SHP77 (cell line): ENCODE measurements at regions not wholly inside any gene's neighbourhood (a gene's known extent, or its start where the extent isn't known, plus 50 kb on each side); places are given as distances from the start of the nearest gene placed in this dataset.
"Not testable (repeated sequence)": the region's sequence is repeated elsewhere in the genome, so short reads cannot be mapped to it uniquely, and the experiment has no call there.

Experiments
- DNase-seq, 2 experiments: peaks; one replicate each; lab custom pipeline; 2025; lab: John Stamatoyannopoulos, UW

DNA sequence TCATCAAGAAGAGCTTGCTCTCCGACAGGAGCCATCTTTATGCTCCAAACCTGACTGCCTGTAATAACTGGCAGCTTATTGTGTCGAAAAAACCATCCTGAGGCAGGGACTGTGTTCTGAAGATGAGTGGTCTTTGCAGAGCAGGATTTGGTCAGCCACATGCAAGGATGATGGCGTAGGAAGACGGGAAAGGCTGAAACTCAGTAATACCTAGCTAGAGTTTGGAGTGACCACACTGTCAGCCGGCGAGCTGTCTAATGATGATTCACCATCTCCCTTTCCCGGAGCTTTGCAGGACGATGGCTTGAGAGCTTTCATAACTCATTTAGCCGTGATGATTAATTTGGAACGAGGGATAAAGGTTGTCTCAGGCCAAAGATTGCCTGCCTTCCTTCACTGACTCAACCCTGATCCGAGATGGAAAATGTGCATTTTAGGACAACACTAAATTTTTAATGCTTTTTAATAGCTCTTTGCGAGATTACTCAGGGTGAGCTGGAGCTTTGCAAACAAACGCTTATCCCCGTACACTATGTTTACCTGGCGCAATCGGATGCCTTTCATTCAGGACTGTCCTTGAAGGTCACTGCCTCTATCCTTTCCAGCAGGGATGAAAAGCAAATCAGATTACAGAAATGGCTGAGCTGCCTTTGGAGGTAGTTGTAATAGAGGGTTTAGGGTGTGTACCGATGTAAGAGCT lies 288.5 kb downstream of the ASMT start:
- peak in 1 of 2 experiments; percentile 5 for DNase-seq

DNA sequence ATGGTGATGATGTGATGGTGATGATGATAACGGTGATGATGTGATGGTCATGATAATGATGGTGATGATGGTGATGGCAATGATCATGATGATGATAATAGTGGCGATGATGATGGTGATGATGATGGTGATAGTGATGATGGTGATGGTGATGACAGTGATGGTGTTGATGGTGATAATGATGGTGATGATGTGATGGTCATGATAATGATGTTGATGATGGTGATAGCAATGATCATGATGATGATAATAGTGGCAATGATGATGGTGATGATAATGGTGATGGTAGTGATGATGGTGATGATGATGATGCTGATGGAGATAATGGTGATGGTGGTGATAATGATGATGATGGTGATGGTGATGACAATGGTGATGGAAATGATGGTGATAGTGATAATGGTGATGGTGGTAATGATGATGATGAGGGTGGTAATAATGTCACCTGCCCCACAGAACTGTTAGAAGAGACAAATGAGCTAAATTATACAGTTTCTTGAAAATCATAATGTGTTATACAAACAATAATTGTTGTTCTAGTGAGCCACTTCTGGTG lies 289.9 kb downstream of the ASMT start:
- no peak for DNase-seq

DNA sequence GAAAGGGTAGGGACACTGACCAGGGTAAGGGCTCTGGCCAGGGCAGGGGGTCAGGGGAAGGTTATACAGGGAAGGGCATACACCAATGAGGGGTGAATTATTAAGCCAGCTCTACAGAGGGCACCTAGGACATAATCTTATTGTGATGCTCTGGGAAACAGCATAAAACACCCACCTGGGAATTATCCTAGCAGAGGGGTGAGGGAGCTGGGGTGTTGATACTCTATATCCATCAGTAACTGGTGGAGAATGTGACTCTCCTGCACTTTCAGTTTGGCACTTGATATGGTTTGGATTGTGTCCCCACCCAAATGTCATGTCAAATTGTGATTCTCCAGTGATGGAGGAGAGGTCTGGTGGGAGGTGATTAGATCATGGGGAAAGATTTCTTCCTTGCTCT lies 291.2 kb downstream of the ASMT start:
- no peak for DNase-seq

DNA sequence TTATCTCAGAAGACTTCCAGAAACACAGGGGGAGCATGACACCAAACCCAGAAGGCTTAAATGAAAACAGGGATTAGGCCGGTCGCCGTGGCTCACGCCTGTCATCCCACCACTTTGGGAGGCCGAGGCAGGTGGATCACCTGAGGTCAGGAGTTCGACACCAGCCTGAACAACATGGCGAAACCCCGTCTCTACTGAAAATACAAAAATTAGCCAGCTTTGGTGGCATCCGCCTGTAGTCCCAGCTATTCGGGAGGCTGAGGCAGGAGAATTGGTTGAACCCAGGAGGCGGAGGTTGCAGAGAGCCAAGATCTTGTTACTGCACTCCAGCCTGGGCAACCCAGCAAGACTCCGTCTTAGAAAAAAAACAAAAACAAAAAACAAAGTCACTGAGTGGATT lies 294.1 kb downstream of the ASMT start:
- DNase-seq = not testable (repeated sequence)

DNA sequence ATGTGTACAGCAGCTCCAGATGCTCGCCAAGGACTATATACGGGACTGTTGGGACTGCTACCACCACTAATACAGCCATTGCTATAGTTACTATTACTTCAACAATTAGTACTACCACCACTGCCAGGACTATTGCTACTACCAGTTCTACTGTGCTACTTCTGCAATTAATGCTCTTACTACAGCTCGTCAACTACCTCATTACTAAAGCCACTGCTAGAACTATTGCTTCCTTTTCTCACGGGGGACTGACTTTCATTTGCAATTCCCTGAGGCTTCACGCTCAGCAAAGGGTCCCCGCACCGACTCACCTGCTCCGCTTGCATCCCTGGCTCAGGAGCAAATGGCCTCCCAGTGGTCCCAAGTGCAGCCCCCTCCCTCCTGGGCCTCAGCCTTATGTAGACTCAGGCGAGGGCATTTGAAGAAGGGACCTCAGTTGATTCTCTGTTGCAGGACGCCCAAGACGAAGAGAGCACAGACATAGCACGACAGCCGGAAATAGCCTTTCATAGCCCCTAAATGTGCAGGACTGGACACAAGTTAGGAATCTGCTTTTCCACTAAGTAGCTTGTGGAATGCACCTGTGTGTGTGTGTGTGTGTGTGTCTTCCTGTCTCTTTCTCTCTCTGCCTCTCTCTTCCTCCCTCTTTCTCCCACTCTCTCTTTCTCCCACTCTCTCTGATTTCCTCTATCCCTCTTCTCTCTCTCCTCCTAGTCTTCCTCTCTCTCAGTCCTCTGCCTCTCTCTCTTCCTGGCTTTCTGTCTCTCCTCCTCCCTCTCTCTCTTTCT lies 294.8 kb downstream of the ASMT start:
- DNase-seq = no peak

DNA sequence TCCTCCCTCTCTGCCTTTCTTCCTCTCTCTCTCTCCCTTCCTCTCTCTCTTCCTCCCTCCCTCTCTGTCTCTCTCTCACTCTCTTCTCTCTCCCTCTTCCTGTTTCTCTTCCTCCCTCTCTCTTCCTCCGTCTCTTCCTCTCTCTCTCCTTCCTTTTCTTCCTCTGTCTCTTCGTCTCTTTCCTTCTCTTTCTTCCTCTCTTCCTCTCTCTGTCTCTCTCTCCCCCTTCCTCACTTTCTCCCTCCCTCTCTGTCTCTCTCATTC lies 295.3 kb downstream of the ASMT start:
- DNase-seq = no peak

DNA sequence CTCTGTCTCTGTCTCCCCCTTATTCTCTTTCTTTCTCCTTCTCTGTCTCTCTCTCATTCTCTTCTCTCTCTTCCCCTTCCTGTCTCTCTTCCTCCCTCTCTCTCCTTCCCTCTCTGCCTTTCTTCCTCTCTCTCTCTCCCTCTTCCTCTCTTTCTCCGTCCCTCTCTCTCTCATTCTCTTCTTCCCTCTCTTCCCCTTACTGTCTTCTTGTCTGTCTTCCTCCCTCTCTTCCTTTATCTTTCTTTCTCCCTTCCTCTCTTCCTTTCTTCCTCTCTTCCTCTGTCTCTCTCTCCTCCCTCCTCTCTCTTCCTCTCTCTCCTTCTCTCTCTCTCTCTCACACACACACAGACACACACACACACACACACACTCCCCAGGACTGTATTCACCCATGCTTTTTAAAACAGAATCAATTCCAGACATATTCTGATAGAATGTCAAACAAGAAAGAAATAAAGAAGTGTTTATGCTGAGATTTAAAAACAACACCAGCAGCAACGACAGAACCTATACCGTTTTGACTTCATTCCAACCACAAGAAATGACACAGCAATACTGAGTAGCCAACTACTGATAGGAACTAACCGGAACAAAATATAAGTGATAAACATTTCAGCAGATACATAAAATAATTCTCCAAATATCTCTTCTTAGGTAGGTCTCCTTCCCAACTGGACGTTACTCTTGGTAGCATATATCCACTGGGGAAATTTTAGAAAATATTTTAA lies 296.7 kb downstream of the ASMT start:
- DNase-seq = no peak

DNA sequence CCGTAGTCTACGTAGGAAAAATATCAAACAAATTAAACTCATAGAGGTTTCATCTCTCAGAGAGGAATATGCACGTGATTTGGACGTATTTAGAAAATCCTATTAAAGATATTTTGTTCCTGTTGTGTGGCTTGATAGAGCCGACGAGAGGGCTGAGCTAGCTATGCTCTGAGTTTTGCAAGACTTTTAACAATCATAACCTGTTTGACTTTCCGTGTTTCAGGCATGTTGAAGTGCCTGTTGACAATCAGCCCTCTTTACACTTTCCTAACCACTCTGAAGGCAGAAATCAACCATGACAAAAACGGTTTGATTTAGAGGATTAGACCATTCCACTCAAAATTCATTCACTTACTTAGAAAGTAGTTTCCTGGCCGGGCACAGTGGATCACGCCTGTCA lies 297.3 kb downstream of the ASMT start:
- DNase-seq = no peak

DNA sequence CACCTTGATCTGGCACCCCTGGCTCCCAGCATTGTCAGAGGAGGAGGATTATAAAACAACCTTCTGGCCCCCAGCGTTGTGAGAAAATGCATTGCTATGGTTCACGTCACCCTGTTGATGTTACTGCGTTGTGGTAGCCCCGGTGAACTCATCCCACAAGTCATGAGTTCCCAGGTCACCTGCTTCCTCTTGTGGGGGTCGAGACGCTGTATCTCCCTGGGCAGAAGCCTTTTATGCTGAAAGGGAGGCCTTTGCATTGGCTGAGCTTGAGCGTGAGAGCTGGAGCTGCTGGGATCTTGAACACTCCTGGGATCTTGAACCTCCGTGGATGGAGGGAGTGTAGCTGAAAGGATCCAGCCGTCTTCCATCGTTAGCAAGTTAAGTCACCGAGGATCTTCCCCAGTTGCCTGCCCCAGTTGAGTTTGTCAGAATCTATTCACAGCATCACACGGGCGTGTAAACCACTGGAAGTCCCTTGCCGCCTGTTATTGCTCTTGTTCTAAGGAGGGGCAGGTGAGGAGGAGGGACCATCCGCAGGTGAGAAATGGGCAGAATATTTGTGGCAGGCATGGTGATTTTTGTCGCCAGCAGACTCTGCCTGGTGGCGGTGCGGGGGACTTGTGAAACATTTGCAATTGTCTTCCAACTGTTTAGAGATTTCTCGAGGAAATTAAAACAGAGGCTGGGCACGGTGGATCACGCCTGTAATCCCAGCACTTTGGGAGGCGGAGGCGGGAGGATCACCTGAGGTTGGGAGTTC lies 299.9 kb downstream of the ASMT start:
- DNase-seq = no peak

DNA sequence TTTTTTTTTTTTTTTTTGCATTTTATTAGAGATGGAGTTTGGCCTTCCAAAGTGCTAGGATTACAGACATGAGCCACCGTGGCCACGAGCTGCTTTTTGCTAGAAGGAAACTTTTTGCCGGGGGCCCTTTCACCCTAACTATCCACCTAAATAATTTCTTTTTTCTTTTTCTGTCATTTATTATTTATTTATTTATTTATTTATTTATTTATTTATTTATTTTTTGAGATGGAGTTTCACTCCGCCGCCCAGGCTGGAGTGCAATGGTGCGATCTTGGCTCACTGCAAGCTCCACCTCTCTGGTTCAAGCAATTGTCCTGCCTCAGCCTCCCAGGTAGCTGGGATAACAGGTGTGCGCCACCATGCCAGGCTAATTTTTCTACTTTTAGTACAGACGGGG lies 303.9 kb downstream of the ASMT start:
- DNase-seq = no peak

DNA sequence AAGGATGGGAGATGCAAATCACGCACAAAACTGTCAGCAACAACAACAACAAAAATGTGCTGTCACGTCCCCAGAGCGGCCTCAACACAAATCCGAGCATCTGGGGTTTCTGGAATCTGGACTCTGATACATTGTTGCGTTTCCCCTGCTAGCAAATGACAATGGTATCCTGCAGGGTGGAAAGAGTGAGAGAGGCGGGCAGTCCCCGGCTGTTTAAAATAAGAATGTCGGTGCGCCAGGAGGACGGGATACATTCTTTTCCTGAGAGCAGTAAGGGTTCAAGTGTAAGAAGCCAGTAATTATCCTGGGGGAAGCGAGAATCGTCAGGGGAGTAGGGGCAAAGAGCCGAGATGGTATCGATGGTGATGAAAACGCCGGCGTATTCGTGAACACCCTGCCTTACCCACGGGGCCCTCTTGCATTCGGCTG lies 310.2 kb downstream of the ASMT start:
- no peak for DNase-seq

DNA sequence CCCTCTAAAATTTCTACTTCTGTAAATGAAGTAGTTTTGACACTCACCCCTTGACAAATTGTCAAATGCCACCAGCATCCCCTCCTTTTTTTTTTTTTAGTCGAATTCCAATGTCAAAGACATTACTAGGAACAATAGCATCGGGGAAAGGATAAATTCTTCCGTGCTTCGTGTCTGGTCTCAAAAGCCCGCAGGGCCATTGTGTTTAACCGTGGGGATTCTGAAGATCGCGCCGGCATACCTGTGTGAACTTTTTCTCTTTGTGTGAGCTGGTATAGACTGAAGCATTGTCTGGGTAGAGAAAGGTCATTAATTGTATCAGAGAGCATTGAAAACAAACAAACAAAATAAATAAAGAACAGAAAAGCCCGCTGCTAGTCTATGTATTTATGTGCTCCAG lies 313.9 kb downstream of the ASMT start:
- DNase-seq = no peak

DNA sequence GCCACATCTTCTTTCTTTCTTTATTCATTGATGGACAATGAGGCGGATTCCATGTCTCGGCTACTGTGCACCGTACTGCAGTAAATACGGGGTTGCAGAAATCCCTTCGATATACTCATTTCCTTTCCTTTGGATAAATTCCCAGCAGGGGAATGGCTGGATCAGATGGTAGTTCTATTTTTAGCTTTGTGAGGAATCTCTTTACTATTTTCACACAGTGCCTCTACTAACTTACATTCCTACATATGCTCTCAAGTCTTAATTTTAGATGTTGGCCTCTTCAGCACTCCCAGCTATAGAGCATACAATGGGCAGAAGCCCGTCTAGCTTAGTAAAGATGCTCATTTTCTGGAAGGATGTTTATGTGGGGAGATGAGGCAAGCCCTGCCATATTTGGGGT lies 317.4 kb downstream of the ASMT start:
- no peak for DNase-seq

DNA sequence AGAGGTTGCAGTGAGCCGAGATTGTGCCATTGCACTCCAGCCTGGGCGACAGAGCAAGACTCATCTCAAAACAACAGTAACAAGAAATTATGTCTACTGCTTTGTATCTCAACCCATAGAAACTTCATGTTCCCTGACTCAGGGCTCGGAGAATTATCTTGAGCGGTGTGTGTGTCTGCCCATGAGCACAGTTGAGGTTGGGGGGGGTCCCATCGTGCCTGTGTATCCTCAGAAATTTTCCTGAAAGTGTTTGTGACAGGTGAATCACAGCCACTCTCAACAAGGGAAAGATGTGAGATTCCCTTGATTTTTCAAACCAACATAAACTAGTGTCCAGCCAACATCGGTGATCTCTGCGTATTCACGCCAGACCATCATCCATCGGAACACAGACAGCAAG lies 319.1 kb downstream of the ASMT start:
- no peak for DNase-seq

DNA sequence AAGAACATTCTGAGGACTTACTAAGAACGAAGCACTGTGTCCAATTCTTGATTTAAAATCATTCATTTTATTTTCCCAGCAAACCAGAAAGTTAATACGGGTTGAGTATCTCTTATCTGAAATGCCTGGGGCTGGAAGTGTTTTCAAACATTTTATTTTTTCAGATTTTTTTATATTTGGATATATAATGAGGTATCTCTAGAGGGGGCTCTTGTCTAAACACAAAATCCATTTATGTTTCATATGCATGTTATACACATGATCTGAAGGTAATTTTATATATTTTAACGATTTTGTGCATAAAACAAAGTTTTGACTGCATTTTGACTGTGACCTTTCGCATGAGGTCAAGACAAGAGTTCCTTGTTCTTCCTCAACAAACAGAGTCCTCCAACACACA lies 320.9 kb downstream of the ASMT start:
- DNase-seq = no peak

DNA sequence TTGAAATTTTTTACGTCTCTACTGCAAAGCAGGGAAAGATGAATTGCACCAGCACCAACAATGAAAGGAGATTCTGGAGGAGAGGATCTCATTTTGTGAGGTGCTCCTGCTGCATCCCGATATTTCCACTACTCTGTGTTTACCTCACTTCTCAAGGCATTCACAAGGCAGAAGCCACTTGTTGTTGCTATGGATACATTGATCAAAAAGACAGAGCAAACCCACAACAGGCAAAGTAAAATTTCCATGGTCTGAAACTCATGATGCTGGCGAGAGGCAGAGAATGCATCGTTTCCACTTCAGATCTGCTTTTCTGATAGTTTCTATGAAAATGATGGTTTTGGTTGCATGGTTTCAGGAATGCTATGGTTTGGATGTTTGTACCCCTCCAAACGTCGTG lies 323.3 kb downstream of the ASMT start:
- DNase-seq = no peak

DNA sequence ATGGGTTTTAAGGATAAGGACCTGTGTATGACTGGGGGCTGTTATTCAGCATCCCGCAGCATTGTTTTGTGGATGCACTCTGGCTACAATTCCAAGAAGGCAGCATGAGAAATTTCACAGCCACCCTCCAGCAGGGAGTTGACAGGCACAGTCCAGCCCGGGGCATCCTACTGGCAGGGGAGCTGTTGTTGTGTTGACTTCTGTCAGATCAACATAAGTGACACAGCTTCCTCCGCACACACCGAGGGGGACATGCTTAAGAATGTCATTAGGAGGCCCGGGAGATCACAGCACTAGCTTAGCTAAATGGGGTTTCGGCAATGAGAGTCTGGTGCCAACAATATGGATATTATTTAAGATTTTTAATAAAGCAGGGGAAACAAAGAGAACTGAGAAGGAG lies 326.5 kb downstream of the ASMT start:
- no peak for DNase-seq

DNA sequence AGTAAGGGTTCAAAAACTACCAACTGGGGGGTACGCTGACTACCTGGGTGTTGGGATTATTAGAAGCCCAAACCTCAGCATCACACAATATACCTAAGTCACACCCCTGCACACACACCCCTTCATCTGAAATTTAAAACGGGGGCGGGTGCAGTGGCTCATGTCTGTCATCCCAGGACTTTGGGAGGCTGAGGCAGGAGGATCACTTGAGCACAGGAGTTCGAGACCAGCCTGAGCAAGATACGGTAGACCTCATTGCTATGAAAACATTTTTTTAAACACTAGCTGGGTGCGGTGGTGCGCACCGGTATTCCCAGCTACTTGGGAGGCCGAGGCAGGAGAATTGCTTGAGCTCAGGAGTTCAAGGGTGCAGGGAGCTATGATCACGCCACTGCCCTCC lies 331.0 kb downstream of the ASMT start:
- DNase-seq = no peak

DNA sequence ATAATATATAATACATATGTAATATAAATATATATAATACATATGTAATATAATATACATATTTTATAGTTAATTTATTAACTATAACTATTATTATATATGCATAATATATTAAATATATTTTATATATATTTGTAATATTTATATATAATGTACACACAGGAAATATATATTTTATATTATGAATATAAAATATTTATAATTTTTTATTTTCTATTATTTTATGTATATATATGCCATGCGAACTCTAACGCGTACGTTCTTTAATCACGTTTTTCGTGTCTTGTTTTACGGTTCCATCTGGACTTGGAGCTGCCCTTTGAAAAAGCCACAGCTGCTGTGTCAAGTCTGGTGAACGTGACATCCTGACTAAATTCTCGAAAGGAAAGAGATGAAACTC lies 332.1 kb downstream of the ASMT start:
- DNase-seq = no peak
